Fibroblast of lung (primary cell): ENCODE measurements at regions not wholly inside any gene's neighbourhood (a gene's known extent, or its start where the extent isn't known, plus 50 kb on each side); places are given as distances from the start of the nearest gene placed in this dataset.

Experiments used
- DNase-seq, 2 donors: peaks; one replicate each; pipeline versions ENCODE4 v3.0.0 to v3.0.0-alpha.2; 2010; ENCODE audit warnings: low read depth in 2 of 2
- H2AFZ ChIP-seq: 2 replicates; pipeline ENCODE4 v1.5.1; 2012; ENCODE audit warnings: low read length, control low read depth, inconsistent platforms
- H3K27ac ChIP-seq: 2 replicates; pipeline ENCODE4 v1.5.1; 2011; ENCODE audit warnings: low read length, control low read depth; ENCODE audit not compliant: insufficient read depth
- H3K27me3 ChIP-seq: 2 replicates; pipeline ENCODE4 v1.5.1; 2011; ENCODE audit warnings: mild to moderate bottlenecking, low read length; ENCODE audit not compliant: control insufficient read depth, insufficient read depth
- H3K36me3 ChIP-seq: 2 replicates; pipeline ENCODE4 v1.5.1; 2011; ENCODE audit warnings: low read length; ENCODE audit not compliant: control insufficient read depth, insufficient read depth
- H3K4me1 ChIP-seq: 2 replicates; pipeline ENCODE4 v1.5.1; 2011; ENCODE audit warnings: low read length; ENCODE audit not compliant: control insufficient read depth, insufficient read depth; ENCODE audit errors: extremely low read depth
- H3K4me2 ChIP-seq: 2 replicates; pipeline ENCODE4 v1.5.1; 2011; ENCODE audit warnings: low read length, control low read depth; ENCODE audit not compliant: insufficient read depth; ENCODE audit errors: extremely low read depth
- H3K4me3 ChIP-seq, 4 experiments: fragments of 200-600 bp in 1 of 4; sonication (generic) in 1 of 4; replicated peaks in 1 of 4; 2 replicates each; pipeline ENCODE4 v1.5.1; 2011 to 2016; ENCODE audit warnings: low read length in 4 of 4, low read depth in 3 of 4, mild to moderate bottlenecking in 3 of 4, control low read depth in 2 of 4, inconsistent platforms in 1 of 4, mixed read lengths in 1 of 4; ENCODE audit not compliant: insufficient read depth in 1 of 4; ENCODE audit errors: control extremely low read depth in 1 of 4
- H3K79me2 ChIP-seq: 2 replicates; pipeline ENCODE4 v1.5.1; 2012; ENCODE audit warnings: mild to moderate bottlenecking, low read length, inconsistent platforms; ENCODE audit not compliant: control insufficient read depth, insufficient read depth
- H3K9ac ChIP-seq: 2 replicates; pipeline ENCODE4 v1.5.1; 2011; ENCODE audit warnings: mild to moderate bottlenecking, low read length, control low read depth; ENCODE audit not compliant: insufficient read depth
- H3K9me3 ChIP-seq: 2 replicates; pipeline ENCODE4 v1.5.1; 2012; ENCODE audit warnings: low read depth, low read length; ENCODE audit not compliant: control insufficient read depth, insufficient read depth
- H4K20me1 ChIP-seq: 2 replicates; pipeline ENCODE4 v1.5.1; 2011; ENCODE audit warnings: low read length; ENCODE audit not compliant: control insufficient read depth, insufficient read depth; ENCODE audit errors: extremely low read depth
- CTCF ChIP-seq, 2 donors: IDR thresholded peaks in 1 of 2; conservative IDR thresholded peaks in 1 of 2; 1 replicate in 1 of 2; 2 replicates in 1 of 2; pipeline ENCODE4 v1.5.1; 2011 to 2012; ENCODE audit warnings: low read length in 2 of 2, control low read depth in 1 of 2, inconsistent platforms in 1 of 2, low read depth in 1 of 2, mild to moderate bottlenecking in 1 of 2
- EZH2 ChIP-seq: IDR thresholded peaks from 2 replicates; pipeline ENCODE4 v1.5.1; 2012; ENCODE audit warnings: low read length, control low read depth, mild to moderate bottlenecking; ENCODE audit errors: missing control alignments

DNA sequence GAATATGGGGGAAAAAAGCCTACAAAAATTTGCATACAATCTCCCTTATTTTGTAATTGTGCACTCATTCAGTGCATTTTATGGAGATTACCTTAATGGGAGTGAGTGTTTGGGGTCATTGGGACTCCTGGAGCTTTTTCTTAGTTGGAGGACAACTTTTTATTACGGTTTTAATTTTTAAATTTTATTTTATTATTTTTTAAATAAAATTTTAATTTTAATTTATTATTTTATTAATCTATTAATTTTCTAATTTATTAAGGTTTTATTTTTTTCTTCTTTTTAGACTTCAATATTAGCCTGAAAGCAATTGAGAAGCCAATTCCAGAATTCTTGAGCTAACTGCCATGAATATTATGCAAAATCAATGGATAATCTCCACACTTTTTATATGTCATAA is 355.0 kb downstream of the SOCS6 start:
- Histone ChIP-seq H2AFZ (no peak overlapping the region), H3K79me2 (no peaks in the 10 kb centered on the region), H3K4me2 (no peak overlapping the region), H3K27ac (no peak overlapping the region), H3K4me3 (no peak overlapping the region), H3K27me3 (no peaks in the 10 kb centered on the region), H3K4me1 (no peaks in the 10 kb centered on the region), H3K9ac (no peak overlapping the region), H3K36me3 (no peaks in the 10 kb centered on the region), H3K9me3 (no peaks in the 10 kb centered on the region), H4K20me1 (no peaks in the 10 kb centered on the region)
- no peak for DNase-seq
- no peak for TF ChIP-seq CTCF (conservative IDR thresholded peaks at IDR 0.05 in 1 of 2, IDR thresholded peaks at IDR 0.05 in 1 of 2; ENCODE audit: low read depth in 1 of 2, low read length in 2 of 2)
- no peak for TF ChIP-seq EZH2

DNA sequence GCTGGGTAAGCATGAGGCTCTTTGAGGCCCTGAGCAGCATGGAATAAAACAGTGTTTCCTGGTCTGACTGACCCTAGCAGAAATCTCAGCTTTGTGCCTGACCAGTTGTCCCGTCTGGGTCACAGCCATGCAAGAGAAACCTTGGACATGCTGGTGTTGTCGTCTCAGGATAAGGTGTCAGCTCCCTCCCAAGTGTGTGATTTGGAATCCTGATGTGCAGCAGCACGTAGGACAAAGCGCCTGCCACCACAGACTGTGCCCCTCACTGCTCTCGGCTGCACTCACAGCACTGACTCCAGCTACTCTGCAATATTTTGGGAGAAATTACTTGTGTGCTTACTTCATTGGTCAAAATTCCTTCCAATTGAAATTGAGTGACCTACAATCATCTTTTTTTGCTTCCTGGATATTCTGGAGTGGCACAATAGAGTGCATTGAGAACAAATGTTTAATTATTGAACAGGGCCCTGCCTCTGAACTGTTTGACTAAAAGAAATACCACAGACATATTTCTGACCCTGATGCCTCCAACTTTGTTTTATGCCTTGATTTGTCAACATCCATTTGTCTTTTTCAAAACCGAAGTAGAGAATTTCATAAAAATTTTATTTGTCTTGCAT is 352.4 kb downstream of the SOCS6 start:
- Histone ChIP-seq H3K4me3 (no peak overlapping the region), H4K20me1 (no peaks in the 10 kb centered on the region), H2AFZ (no peak overlapping the region), H3K9ac (no peak overlapping the region), H3K27me3 (no peaks in the 10 kb centered on the region), H3K27ac (no peak overlapping the region), H3K4me1 (no peaks in the 10 kb centered on the region), H3K4me2 (no peak overlapping the region), H3K36me3 (no peaks in the 10 kb centered on the region), H3K79me2 (no peaks in the 10 kb centered on the region), H3K9me3 (no peaks in the 10 kb centered on the region)
- no peak for DNase-seq
- TF ChIP-seq CTCF (conservative IDR thresholded peaks at IDR 0.05 in 1 of 2, IDR thresholded peaks at IDR 0.05 in 1 of 2; ENCODE audit: low read depth in 1 of 2, low read length in 2 of 2) (no peak), EZH2 (no peak)

GRCh38 chr18:70640336-70640887 is 351.6 kb downstream of the SOCS6 start:
- no peak for DNase-seq
- no peak overlapping the region for H3K4me2 ChIP-seq
- no peak overlapping the region for H3K9ac ChIP-seq
- H3K79me2 ChIP-seq = no peaks in the 10 kb centered on the region
- no peaks in the 10 kb centered on the region for H3K9me3 ChIP-seq
- H3K36me3 ChIP-seq = no peaks in the 10 kb centered on the region
- H4K20me1 ChIP-seq = no peaks in the 10 kb centered on the region
- no peaks in the 10 kb centered on the region for H3K4me1 ChIP-seq
- TF ChIP-seq CTCF (conservative IDR thresholded peaks at IDR 0.05 in 1 of 2, IDR thresholded peaks at IDR 0.05 in 1 of 2; ENCODE audit: low read depth in 1 of 2, low read length in 2 of 2) (no peak), EZH2 (no peak)
- no peak overlapping the region for H3K4me3 ChIP-seq
- no peaks in the 10 kb centered on the region for H3K27me3 ChIP-seq
- no peak overlapping the region for H3K27ac ChIP-seq
- H2AFZ ChIP-seq = no peak overlapping the region
